Endothelial cell of umbilical vein (primary cell): ENCODE measurements at regions not wholly inside any gene's neighbourhood (a gene's known extent, or its start where the extent isn't known, plus 50 kb on each side); places are given as distances from the start of the nearest gene placed in this dataset.

Experiments
- EZH2 ChIP-seq: IDR thresholded peaks from 2 replicates; pipeline ENCODE4 v1.6.1; 2012; ENCODE audit warnings: borderline replicate concordance, low read depth, mild to moderate bottlenecking, moderate library complexity, low read length, inconsistent platforms; ENCODE audit not compliant: severe bottlenecking
- MYC ChIP-seq: IDR thresholded peaks from one replicate; pipeline ENCODE4 v1.6.1; 2011; ENCODE audit warnings: mild to moderate bottlenecking, low read depth, low read length
- POLR2A ChIP-seq: IDR thresholded peaks from 2 replicates; pipeline ENCODE4 v1.6.1; 2012; ENCODE audit warnings: low read depth, mild to moderate bottlenecking, control low read depth, low read length
- POLR2AphosphoS5 ChIP-seq: IDR thresholded peaks from 2 replicates; pipeline ENCODE4 v1.6.1; 2012; ENCODE audit warnings: low read depth, mild to moderate bottlenecking, control low read depth, low read length, moderate library complexity; ENCODE audit not compliant: insufficient read depth
- TF ChIP-seq, protein P1 (sequence below), 2 donors: IDR thresholded peaks; 1 replicate in 1 of 2; 2 replicates in 1 of 2; pipeline ENCODE4 v1.5.1; 2011; ENCODE audit warnings: low read length in 2 of 2, mild to moderate bottlenecking in 2 of 2, moderate library complexity in 2 of 2, control low read depth in 1 of 2, inconsistent platforms in 1 of 2, low read depth in 1 of 2; ENCODE audit not compliant: insufficient read depth in 1 of 2; ENCODE audit errors: extremely low read depth in 1 of 2
- TF ChIP-seq, protein P2 (sequence below): IDR thresholded peaks from 2 replicates; pipeline ENCODE4 v1.6.1; 2011; ENCODE audit not compliant: insufficient read depth, insufficient read length

GRCh38 chr2:16194530-16194929, 254.2 kb downstream of the MYCN start:
- no peak for TF ChIP-seq EZH2
- TF ChIP-seq, protein P1, sequence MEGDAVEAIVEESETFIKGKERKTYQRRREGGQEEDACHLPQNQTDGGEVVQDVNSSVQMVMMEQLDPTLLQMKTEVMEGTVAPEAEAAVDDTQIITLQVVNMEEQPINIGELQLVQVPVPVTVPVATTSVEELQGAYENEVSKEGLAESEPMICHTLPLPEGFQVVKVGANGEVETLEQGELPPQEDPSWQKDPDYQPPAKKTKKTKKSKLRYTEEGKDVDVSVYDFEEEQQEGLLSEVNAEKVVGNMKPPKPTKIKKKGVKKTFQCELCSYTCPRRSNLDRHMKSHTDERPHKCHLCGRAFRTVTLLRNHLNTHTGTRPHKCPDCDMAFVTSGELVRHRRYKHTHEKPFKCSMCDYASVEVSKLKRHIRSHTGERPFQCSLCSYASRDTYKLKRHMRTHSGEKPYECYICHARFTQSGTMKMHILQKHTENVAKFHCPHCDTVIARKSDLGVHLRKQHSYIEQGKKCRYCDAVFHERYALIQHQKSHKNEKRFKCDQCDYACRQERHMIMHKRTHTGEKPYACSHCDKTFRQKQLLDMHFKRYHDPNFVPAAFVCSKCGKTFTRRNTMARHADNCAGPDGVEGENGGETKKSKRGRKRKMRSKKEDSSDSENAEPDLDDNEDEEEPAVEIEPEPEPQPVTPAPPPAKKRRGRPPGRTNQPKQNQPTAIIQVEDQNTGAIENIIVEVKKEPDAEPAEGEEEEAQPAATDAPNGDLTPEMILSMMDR (IDR thresholded peaks at IDR 0.05; ENCODE audit: extremely low read depth in 1 of 2, insufficient read depth in 1 of 2, low read depth in 1 of 2, low read length in 2 of 2), result no peak
- TF ChIP-seq POLR2A, result no peak
- no peak for TF ChIP-seq MYC
- TF ChIP-seq, protein P2, sequence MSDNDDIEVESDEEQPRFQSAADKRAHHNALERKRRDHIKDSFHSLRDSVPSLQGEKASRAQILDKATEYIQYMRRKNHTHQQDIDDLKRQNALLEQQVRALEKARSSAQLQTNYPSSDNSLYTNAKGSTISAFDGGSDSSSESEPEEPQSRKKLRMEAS, result no peak
- TF ChIP-seq POLR2AphosphoS5, result no peak
